Mucosa of descending colon (tissue), 3 donors: ENCODE measurements at regions not wholly inside any gene's neighbourhood (a gene's known extent, or its start where the extent isn't known, plus 50 kb on each side); places are given as distances from the start of the nearest gene placed in this dataset.
"Not testable (repeated sequence)": the region's sequence is repeated elsewhere in the genome, so short reads cannot be mapped to it uniquely, and the experiment has no call there.

Experiments used
- ATAC-seq: fragments of 200-7000 bp; cut with Tn5 transposase; one replicate; pipeline ENCODE4 v1.9.1; 2020; ENCODE audit warnings: mild to moderate bottlenecking, moderate library complexity
- DNase-seq, 3 donors: peaks; one replicate each; pipeline ENCODE4 v3.0.0-alpha.2; 2020
- H3K36me3 ChIP-seq: fragments of 200-600 bp; one replicate; pipeline ENCODE4 v1.8.0; 2021; ENCODE audit warnings: low read depth, mild to moderate bottlenecking
- H3K4me1 ChIP-seq: fragments of 200-600 bp; one replicate; pipeline ENCODE4 v1.8.0; 2021; ENCODE audit warnings: low read depth, mild to moderate bottlenecking
- H3K4me3 ChIP-seq: fragments of 200-600 bp; one replicate; pipeline ENCODE4 v1.8.0; 2021; ENCODE audit warnings: mild to moderate bottlenecking
- H3K9me3 ChIP-seq: fragments of 200-600 bp; one replicate; pipeline ENCODE4 v1.8.0; 2021; ENCODE audit warnings: mild to moderate bottlenecking
- intact Hi-C, 2 donors: fragments of 100-400 bp; cut with DNase I in 1 of 2; cut with micrococcal nuclease in 1 of 2; formaldehyde crosslinking; loops; one replicate each; pipeline versions ENCODE4 v1.11.0 to v1.11.1; 2022; cut with DNase I, micrococcal nuclease
- TF ChIP-seq, protein P1 (sequence below): fragments of 200-600 bp; IDR thresholded peaks from one replicate; pipeline ENCODE4 v1.8.0; 2022; ENCODE audit warnings: antibody characterized with exemption, mild to moderate bottlenecking
- donor health status: DM: no; HTN: no; CAD: no; lungs with moderate emphysema.
- donor health status: DM: no; HTN: no; CAD: no.
- donor health status: DM: no; HTN: yes; CAD: no.

DNA sequence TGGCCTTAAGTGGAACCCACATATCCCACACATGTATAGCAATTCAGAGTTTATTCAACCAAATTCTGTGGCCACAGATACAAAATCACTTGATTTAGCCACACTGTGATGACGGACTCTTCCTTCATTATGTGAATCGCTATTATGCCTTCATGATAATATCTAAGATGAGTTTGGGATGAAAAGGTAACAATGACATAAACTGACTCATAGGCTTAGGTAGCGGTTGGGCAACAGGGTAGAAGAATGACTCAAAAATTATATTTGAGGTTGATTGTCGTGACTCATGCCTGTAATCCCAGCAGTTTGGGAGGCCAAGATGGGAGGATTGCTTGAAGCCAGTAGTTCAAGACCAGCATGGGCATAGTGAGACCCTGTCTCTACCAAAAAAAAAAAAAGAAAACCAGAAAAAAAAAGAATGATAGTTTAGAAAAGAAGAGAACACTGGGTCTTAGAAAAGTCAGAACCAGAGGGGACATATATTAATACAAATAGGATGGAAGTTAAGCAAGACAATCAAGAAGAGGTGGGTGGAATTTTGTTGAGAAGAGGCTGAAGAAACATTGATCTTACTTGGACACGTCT, 70.4 kb upstream of the USP9X start:
- no peak for ATAC-seq
- no peak for DNase-seq

GRCh38 chrX:41017785-41018184, 67.5 kb upstream of the USP9X start:
- H3K9me3 ChIP-seq, DNase-seq, H3K36me3 ChIP-seq, H3K4me3 ChIP-seq, ATAC-seq, H3K4me1 ChIP-seq, intact Hi-C loops: not testable (repeated sequence)

More for the DNA sequence above, 70.4 kb upstream of the USP9X start:
- Histone ChIP-seq H3K4me1 (peaks cover 2% of the 10 kb centered on the region), H3K9me3 (no peaks in the 10 kb centered on the region), H3K36me3 (no peaks in the 10 kb centered on the region), H3K4me3 (no peak overlapping the region)
- intact Hi-C loops: no loop called here
- TF ChIP-seq, protein P1, sequence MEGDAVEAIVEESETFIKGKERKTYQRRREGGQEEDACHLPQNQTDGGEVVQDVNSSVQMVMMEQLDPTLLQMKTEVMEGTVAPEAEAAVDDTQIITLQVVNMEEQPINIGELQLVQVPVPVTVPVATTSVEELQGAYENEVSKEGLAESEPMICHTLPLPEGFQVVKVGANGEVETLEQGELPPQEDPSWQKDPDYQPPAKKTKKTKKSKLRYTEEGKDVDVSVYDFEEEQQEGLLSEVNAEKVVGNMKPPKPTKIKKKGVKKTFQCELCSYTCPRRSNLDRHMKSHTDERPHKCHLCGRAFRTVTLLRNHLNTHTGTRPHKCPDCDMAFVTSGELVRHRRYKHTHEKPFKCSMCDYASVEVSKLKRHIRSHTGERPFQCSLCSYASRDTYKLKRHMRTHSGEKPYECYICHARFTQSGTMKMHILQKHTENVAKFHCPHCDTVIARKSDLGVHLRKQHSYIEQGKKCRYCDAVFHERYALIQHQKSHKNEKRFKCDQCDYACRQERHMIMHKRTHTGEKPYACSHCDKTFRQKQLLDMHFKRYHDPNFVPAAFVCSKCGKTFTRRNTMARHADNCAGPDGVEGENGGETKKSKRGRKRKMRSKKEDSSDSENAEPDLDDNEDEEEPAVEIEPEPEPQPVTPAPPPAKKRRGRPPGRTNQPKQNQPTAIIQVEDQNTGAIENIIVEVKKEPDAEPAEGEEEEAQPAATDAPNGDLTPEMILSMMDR: no peak

GRCh38 chrX:41018391-41019040, 66.7 kb upstream of the USP9X start:
- H3K9me3 ChIP-seq, H3K36me3 ChIP-seq, DNase-seq, H3K4me3 ChIP-seq, H3K4me1 ChIP-seq, intact Hi-C loops, ATAC-seq: not testable (repeated sequence)

- Histone ChIP-seq H3K9me3 (no peaks in the 10 kb centered on the region), H3K4me3 (no peak overlapping the region), H3K4me1 (no peaks in the 10 kb centered on the region), H3K36me3 (no peaks in the 10 kb centered on the region)
- ATAC-seq (no peak), DNase-seq (no peak)
- TF ChIP-seq, protein P1: no peak
- intact Hi-C loops: no loop called here
Measured at GRCh38 chrX:41019041-41019392, 66.2 kb upstream of the USP9X start.

- Histone ChIP-seq H3K4me3 (no peak overlapping the region), H3K36me3 (no peaks in the 10 kb centered on the region), H3K4me1 (no peaks in the 10 kb centered on the region), H3K9me3 (no peaks in the 10 kb centered on the region)
- ATAC-seq: peak; percentile 56
- TF ChIP-seq, protein P1: no peak
- DNase-seq: no peak
- intact Hi-C loops: no loop called here
Measured at GRCh38 chrX:41022566-41022965, 62.7 kb upstream of the USP9X start.

GRCh38 chrX:41023098-41023497, 62.1 kb upstream of the USP9X start:
- no peak for DNase-seq
- H3K4me1 ChIP-seq: no peaks in the 10 kb centered on the region
- H3K9me3 ChIP-seq: no peaks in the 10 kb centered on the region
- intact Hi-C loops: no loop called here
- no peaks in the 10 kb centered on the region for H3K36me3 ChIP-seq
- TF ChIP-seq, protein P1: no peak
- H3K4me3 ChIP-seq: no peak overlapping the region
- no peak for ATAC-seq

GRCh38 chrX:41024335-41024734, 60.9 kb upstream of the USP9X start:
- not testable (repeated sequence) for DNase-seq, H3K4me3 ChIP-seq, H3K4me1 ChIP-seq

More at GRCh38 chrX:41024335-41024734, 60.9 kb upstream of the USP9X start:
- H3K36me3 ChIP-seq, intact Hi-C loops, H3K9me3 ChIP-seq: not testable (repeated sequence)
- peak; percentile 24 for ATAC-seq
